ENCODE measurements at regions not wholly inside any gene's neighbourhood (a gene's known extent, or its start where the extent isn't known, plus 50 kb on each side); places are given as distances from the start of the nearest gene placed in this dataset.

GRCh38 chr2:12971581-12972365 is 255.0 kb downstream of the TRIB2 start:
- TF ChIP-seq ELF4 (IDR thresholded peaks at IDR 0.05) (no peak), NFRKB (IDR thresholded peaks at IDR 0.05) (no peak)

Data from HEK293T (cell line).